ENCODE measurements at regions not wholly inside any gene's neighbourhood (a gene's known extent, or its start where the extent isn't known, plus 50 kb on each side); places are given as distances from the start of the nearest gene placed in this dataset.

- no peak overlapping the region for H3K4me3 ChIP-seq
- TF ChIP-seq CTCF (IDR thresholded peaks at IDR 0.05), result no peak
- DNase-seq (ENCODE audit: low spot score), result no peak
These were observed 202.6 kb upstream of the SOX21 start for GRCh38 chr13:94914895-94915294.

GRCh38 chr13:94906605-94907004, 194.3 kb upstream of the SOX21 start:
- no peak for DNase-seq (ENCODE audit: low spot score)
- TF ChIP-seq CTCF (IDR thresholded peaks at IDR 0.05), result no peak

More at GRCh38 chr13:94914895-94915294, 202.6 kb upstream of the SOX21 start:
- H3K27ac ChIP-seq, result no peak overlapping the region

GRCh38 chr13:94902722-94903407, 190.5 kb upstream of the SOX21 start:
- H3K27ac ChIP-seq, result no peak overlapping the region
- no peak for DNase-seq (ENCODE audit: low spot score)
- TF ChIP-seq CTCF (IDR thresholded peaks at IDR 0.05), result no peak
- no peak overlapping the region for H3K4me3 ChIP-seq

More at GRCh38 chr13:94906605-94907004, 194.3 kb upstream of the SOX21 start:
- H3K4me3 ChIP-seq, result no peak overlapping the region
- H3K27ac ChIP-seq, result no peak overlapping the region

- no peak for DNase-seq (ENCODE audit: low spot score)
- Histone ChIP-seq H3K27ac (no peak overlapping the region), H3K4me3 (no peak overlapping the region)
- TF ChIP-seq CTCF (IDR thresholded peaks at IDR 0.05), result no peak
These were observed 188.7 kb upstream of the SOX21 start for GRCh38 chr13:94901070-94901469.

GRCh38 chr13:94896719-94897317, 184.5 kb upstream of the SOX21 start:
- no peak overlapping the region for H3K4me3 ChIP-seq
- DNase-seq (ENCODE audit: low spot score), result no peak
- H3K27ac ChIP-seq, result no peak overlapping the region
- no peak for TF ChIP-seq CTCF (IDR thresholded peaks at IDR 0.05)

GRCh38 chr13:94896238-94896637, 183.9 kb upstream of the SOX21 start:
- DNase-seq (ENCODE audit: low spot score), result no peak
- TF ChIP-seq CTCF (IDR thresholded peaks at IDR 0.05), result no peak
- no peak overlapping the region for H3K27ac ChIP-seq
- no peak overlapping the region for H3K4me3 ChIP-seq

- no peak overlapping the region for H3K27ac ChIP-seq
- H3K4me3 ChIP-seq, result no peak overlapping the region
- DNase-seq (ENCODE audit: low spot score), result no peak
- no peak for TF ChIP-seq CTCF (IDR thresholded peaks at IDR 0.05)
These were observed 173.8 kb upstream of the SOX21 start for GRCh38 chr13:94886191-94886590.
